GM12865 (cell line): ENCODE measurements at regions not wholly inside any gene's neighbourhood (a gene's known extent, or its start where the extent isn't known, plus 50 kb on each side); places are given as distances from the start of the nearest gene placed in this dataset.

Experiments used
- DNase-seq: peaks from one replicate; pipeline ENCODE4 v3.0.0; 2010; ENCODE audit warnings: low read depth
- H3K4me3 ChIP-seq: 2 replicates; pipeline ENCODE4 v1.5.1; 2011; ENCODE audit warnings: mild to moderate bottlenecking, low read depth, low read length, control low read depth
- CTCF ChIP-seq: IDR thresholded peaks from 2 replicates; pipeline ENCODE4 v1.5.1; 2011; ENCODE audit warnings: low read length, control low read depth, low read depth, inconsistent platforms; ENCODE audit not compliant: insufficient read depth; ENCODE audit errors: missing control alignments

DNA sequence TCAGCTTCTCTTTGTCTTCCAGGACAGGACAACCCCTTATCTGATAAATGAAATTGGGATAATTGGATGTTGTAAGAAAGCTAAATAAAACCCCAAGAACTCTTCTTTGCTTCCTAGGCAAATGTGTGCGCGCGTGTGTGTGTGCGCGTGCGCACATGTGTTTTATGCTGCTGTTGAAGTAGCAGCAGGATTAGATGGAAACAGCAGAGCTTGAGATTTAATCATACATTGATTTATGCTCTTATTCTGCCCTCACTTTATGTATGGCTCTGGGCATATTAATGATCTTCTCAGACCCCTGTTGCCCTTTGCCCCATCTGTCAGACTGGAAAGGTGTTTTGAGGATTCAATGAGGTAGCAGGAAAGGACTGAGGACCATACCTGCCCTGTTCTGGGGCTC is 324.0 kb upstream of the MAP3K7 start:
- no peak for TF ChIP-seq CTCF
- DNase-seq, result no peak
- no peak overlapping the region for H3K4me3 ChIP-seq

DNA sequence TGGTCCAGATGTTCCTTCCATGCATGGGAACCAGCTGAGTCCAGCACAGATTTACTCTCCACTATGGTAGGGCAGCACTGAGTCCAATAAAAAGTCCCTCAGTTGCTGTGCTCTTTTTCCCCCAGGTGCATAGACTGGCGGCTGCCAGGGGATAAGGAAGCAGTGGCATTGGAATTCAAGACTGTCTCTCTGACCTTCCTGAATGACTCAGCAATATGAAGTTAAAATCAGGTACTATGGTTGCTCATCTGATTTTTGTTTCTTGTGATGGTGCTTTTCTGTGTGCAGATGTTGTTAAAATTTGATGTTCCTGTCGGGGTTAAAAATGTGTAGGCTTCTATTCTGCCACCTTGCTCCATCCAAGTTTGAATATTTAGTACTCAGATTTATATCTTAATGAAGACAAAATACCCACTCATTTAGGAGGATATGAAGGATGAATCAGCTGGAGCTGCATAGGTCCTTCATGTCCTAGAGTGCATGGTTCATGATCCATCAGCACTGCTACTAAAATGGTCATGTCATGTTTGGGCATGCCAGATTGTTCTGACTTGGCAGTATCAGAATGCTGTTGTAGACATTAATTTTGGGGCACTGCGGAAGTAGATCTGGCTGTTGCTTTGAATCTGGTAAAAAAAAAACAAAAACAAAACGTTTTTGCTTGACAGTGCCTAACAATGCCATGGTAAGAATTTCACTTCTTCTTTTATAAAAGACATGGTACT is 321.2 kb upstream of the MAP3K7 start:
- H3K4me3 ChIP-seq, result no peak overlapping the region
- DNase-seq, result peak; percentile 2
- TF ChIP-seq CTCF, result no peak

DNA sequence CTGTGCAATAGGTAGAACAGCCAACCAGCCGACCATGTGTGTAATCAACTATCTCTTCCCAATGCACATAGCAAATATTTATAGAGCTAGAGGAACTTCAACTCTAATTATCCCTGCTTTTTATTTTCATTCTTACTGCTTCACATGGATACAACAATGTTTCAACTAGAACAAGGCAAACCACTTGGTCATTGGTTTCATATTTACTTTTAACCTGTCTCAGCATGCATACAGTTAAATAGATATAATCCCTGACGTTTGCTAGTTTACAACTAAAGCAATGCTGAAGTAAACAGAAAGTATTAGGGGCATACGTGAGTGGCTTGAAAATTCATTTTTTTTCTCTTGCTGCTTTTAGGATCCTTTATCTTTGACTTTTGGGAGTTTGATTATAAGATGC is 318.5 kb upstream of the MAP3K7 start:
- DNase-seq, result no peak
- no peak overlapping the region for H3K4me3 ChIP-seq
- TF ChIP-seq CTCF, result no peak

DNA sequence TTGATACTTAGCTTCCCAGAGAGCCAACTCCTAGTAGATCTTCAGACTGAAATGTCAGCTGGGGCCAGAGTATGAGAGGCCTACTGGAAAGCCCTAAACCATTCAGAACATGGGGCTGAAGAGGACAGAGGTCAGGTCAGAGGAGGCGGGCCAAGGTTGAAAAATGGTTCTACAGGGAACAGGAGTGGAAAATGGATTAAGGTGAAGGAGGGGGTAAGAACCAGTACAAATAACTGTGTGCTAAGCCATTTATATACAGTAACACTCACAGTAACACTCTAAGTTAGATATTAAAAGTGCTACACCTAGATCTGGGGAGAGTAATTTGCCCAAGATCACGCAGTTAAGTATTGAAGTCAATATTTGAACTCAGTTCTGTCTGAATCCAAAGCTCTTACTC is 313.2 kb upstream of the MAP3K7 start:
- H3K4me3 ChIP-seq, result no peak overlapping the region
- no peak for DNase-seq
- TF ChIP-seq CTCF, result no peak

- no peak for TF ChIP-seq CTCF
- no peak for DNase-seq
- H3K4me3 ChIP-seq, result no peak overlapping the region
Observed at GRCh38 chr6:90898763-90899162, 311.9 kb upstream of the MAP3K7 start.

- no peak for DNase-seq
- no peak overlapping the region for H3K4me3 ChIP-seq
- TF ChIP-seq CTCF, result no peak
Observed at GRCh38 chr6:90896075-90896547, 309.2 kb upstream of the MAP3K7 start.

DNA sequence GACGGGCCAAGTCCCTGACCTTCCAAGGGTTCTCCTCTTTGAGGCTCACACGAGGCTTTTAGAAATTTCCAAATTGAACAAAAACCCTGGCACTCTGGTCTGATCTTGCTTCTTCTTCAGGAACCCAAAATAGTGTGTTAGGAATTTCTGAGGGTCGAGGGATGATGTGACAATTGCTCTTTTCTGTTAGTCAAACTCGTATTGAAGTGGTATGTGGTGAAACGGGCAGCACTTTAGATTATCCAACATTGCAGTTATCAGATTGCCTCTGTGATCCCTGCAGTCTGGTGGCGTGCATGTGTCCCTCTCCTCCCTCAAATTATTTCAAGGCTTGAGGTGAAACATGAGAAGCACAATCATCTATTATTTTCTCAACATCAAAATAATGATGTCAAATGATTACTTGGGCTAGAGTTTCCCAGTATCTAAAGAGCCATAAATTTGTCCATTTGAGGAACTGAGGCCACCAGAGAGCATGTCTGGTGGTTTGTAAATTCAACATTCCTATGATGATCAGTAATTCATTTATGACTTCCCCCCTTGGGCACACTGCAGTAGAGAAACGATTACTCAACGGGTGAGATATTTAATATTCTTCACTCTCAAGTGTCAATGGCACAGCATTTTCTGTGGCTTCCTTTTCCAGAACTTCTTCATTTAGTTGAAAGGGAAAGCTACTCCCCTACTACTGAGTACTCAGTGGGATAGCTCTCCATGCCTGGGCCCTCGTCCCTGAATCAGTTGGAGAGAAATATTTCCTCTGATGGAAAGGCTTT is 308.6 kb upstream of the MAP3K7 start:
- TF ChIP-seq CTCF, result no peak
- no peak for DNase-seq

More for the DNA sequence above, 308.6 kb upstream of the MAP3K7 start:
- no peak overlapping the region for H3K4me3 ChIP-seq
